Stimulated activated CD4-positive, alpha-beta T cell treated with anti-CD3 and anti-CD28 coated beads, Interleukin-4, amount 100 ng/mL, for 48 hours (primary cell): ENCODE measurements at regions not wholly inside any gene's neighbourhood (a gene's known extent, or its start where the extent isn't known, plus 50 kb on each side); places are given as distances from the start of the nearest gene placed in this dataset.

ENCODE experiments used
- DNase-seq, 2 donors: peaks; one replicate each; pipeline ENCODE4 v3.0.0-alpha.2; 2020; ENCODE audit warnings: low read depth in 2 of 2

DNA sequence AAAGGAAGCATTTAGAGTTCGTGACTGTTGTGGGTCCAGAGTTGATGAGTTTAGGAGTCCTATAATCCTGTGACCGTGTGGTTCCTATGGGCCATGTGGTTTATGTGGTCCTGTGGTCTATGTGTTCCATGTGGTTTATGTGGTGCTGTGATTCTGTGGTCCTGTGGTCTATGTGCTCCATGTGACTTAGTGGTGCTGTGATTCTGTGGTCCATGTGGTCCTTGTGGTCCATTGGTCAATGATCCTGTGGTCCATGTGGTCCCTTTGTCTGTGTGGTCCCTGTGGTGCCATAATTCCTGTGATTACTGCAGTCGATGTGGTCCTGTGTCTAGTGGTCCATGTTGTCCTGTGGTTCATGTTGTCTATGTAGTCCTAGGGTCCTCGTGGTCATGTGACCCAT lies 167.3 kb downstream of the TMEM18 start:
- DNase-seq: no peak

- no peak for DNase-seq
Observed at GRCh38 chr2:508121-508520, 169.1 kb downstream of the TMEM18 start.

DNA sequence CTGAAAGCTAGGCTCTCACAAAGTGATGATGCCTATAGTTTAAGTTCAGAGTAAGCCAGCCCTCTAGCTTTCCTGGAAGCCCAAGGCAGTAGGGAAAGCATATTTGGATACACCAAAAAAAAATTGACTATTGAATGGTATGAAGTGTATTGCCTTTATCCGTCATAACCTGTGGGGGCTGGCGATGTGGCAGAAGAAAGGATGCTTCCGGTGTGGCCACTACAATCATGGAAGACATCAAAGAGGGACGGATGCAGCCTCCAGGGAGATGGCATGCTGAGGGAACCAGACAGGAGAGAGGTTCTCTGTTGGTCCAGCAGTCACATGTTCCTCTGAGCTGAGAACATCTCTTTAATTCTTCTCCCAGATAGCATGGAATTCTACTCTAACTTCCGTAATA lies 170.3 kb downstream of the TMEM18 start:
- no peak for DNase-seq

- no peak for DNase-seq
Observed at GRCh38 chr2:506451-506850, 170.8 kb downstream of the TMEM18 start.

DNA sequence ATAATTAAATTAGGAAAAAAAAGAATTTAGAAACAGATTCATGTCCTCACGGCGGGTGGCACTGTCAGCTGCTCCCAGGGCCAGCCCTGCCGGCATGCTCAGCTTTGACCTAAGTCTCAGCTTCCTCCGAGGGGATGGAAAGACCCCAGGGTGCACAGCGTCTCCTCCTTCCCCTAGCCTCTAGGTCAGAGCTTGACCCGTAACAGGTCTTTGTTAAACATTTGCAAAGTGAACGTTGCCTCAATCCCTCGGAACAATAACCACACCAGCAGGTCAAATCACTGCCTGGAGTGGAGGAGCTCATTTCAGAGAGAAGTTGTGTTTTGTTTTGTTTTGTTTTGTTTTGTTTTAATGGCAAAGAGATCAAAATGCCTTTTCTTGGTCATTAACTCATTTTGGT lies 171.3 kb downstream of the TMEM18 start:
- no peak for DNase-seq

DNA sequence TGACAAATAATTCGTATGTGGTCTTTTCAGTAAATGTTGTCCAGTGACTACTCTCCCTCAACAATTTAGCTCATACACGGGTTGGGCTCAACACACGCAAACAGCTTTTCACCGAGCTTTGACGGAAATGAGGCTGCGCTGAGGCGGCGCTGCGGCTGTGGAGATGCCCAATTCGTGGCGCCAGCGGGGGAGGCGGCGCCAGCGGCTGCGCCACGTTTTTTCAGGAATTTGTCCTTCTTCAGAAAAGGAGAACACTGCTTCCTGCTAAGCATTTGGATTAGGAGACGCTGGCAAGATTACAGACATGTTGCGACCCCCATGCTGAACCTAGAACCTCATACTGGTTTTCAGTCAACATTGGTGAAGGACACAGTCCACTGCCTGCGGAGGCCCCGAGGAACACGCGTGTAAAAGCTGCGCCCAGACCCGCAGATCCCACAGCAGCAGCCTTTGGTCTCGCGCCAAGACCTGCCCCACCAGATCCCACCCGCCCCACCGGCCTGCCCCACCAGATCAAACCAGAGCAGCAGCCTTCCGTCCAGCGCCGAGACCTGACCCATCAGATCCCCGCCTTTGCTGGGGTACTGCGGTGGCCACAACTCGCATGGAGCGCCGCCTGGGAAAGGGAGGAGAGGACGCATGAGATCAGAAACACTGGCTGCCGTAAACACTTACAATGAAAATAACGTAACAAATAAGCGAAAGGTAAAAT lies 173.8 kb downstream of the TMEM18 start:
- DNase-seq: no peak

- DNase-seq: no peak
Observed at GRCh38 chr2:502831-503230, 174.4 kb downstream of the TMEM18 start.

- no peak for DNase-seq
Observed at GRCh38 chr2:501667-502066, 175.5 kb downstream of the TMEM18 start.

GRCh38 chr2:501130-501529 lies 176.1 kb downstream of the TMEM18 start:
- no peak for DNase-seq

- no peak for DNase-seq
Observed at GRCh38 chr2:499726-500125, 177.5 kb downstream of the TMEM18 start.

GRCh38 chr2:498493-499178 lies 178.6 kb downstream of the TMEM18 start:
- DNase-seq: no peak

DNA sequence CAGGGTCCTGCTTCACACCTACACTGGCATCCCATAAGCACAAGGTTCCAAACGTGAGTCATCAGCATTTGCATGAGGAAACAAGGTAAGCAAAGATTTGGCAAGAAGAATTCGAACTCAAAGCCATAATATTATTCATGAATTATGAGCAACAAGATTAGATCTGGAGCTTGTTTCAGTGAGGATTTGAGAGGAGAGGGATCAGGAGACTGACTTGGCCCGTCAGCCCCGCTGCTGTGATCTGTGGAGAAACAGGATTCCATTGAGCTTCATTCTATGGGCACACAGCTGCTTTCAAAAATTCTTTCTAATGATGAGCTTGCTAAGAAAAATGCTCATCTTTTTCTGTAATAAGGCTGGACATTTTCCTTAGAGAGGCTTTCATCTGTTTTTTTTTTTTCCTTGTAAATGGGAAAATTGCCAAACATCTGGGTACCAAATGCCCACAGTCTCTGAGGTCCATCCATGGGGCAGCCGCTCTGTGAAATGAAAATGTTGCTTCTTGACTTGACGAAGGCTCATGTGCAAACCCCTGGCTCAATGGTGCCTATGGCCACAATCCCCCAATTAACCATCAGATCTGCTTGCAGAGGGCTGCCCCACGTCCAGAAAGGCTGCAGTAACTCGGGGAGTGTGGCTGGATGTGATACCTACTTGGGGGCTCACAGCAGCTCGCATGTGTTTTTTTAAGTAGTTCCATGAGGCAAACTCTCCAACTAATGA lies 179.3 kb downstream of the TMEM18 start:
- no peak for DNase-seq

DNA sequence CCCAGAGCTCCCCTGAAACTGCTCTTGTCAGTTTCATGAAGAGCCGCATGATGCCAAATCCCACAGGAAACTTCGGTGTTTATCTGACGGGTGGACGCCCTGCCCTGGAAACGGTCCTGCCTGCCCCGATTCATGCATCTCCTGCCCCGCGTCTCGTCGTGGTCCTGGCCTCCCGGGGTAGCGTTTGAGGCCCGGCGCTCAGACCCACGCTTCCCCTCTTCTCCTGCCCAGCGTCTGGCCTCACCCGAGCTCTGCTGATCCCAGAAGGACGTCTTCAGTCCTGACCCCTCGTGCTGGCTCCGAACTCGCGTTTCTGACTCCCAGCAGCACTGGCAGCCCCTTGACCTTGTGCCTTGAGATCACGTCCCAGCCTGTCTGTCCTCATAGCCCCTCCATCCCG lies 180.5 kb downstream of the TMEM18 start:
- DNase-seq: no peak

DNA sequence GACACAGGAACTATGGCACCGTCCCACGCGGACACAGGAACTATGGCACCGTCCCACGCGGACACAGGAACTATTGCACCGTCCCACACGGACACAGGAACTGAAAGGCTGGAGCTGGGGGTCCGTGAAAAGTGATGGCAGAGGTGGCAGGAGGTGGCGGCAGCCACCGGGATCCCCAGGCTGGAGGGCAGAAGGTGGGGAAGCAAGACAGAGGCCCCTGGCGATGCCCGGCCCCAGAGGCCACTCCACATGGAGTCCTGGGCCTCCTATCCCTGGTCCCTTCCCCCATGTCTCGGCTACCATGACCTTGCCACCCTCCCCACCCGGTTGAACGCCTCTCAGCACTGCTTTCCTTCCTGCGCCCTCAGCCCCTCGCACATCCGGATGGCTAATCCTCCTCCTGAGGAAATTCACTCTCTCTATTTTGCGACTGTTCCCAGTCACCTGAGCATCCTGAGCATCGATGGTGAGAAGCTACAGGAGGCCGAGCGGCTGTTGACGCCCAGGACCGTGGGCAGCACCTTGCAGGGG lies 181.4 kb downstream of the TMEM18 start:
- DNase-seq: no peak

GRCh38 chr2:494853-495252 lies 182.4 kb downstream of the TMEM18 start:
- no peak for DNase-seq

DNA sequence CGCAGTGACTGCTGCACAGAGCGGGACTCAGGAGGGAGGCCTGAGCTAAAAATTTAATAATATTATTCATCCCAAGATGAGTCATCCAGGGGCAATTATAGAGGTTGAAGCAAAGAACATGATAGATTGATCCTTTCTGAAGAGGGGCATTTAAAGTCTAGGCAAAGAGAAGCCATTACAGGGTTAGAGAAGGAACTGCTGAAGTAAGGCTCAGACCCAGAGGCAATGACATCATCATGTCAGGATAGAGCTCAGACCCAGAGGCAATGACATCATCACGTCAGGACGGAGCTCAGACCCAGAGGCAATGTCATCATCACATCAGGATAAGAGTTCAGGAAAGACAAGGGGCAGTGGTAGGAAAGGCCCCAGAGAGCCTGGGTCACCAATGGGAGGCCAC lies 184.0 kb downstream of the TMEM18 start:
- DNase-seq: no peak

GRCh38 chr2:492178-492577 lies 185.0 kb downstream of the TMEM18 start:
- no peak for DNase-seq

DNA sequence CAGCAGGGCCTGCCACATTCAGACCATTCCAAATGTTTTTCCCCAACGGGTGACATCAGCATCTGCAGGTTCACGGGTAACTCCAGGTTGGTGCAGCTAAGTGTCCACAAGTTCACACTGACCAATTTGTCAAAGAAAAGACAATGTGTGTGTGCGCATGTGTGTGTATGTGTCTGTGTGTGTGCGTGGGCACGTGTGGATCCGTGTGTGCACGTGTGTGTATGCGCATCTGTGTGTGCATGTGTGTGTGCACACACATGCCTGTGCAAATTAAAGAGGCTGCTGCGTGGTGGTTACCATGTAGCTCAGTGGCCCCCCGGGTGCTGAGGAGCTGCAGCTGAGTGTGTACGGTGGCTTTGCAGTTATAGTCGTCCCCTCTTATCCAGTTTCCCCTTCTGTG lies 187.4 kb downstream of the TMEM18 start:
- no peak for DNase-seq

- DNase-seq: no peak
Observed at GRCh38 chr2:489084-489483, 188.1 kb downstream of the TMEM18 start.

DNA sequence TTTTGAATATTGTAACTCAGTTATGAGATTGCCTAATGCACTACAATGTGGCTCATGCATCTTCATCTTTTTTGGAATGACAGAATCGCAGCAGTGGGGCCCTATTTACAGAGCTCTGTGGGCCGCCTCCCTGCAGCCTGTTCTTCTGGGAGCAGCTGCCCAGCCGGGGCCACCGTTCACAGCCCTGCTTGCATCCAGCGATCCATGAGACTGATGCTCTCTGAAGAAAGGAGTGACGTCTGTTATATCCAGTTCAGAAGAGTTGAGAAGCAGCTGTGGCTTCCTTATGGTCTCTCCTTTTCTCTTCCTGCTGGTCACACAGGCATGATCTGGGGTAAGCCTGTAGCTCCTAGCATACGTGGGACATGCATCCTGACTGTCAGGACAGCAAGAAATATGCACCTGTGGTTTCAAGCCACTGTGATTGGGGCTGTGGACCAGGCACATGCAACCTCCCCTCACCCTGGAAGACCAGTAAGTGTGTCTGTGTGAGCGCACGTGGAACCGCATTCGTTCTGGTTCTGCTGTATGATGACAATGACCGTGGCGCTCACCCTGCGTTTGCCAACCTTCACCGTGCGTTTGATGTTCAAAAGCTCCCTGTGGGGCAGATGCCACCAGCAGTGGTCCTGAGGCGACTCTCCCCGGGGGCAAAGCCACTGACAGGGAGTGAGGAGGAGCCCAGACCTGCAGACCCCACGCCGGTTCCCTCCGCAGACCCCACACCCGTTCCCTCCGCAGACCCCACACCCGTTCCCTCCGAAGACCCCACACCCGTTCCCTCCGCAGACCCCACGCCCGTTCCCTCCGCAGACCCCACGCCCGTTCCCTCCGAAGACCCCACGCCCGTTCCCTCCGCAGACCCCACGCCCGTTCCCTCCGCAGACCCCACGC lies 189.8 kb downstream of the TMEM18 start:
- no peak for DNase-seq

DNA sequence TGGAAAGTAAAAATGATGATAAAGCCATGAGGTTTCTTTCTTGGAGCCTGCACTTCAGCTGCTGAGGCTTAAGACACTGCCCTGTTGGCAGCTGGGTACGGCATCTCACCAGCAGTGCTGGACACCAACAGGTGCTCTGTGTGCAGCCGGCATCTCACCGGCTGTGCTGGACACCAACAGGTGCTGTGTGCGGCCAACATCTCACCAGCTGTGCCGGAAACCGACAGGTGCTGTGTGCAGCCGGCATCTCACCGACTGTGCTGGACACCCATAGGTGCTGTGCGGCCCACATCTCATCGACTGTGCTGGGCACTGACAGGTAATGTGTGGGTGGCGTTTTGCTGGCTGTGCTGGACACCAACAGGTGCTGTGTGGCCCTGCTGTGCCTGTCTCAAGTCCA lies 190.8 kb downstream of the TMEM18 start:
- no peak for DNase-seq

DNA sequence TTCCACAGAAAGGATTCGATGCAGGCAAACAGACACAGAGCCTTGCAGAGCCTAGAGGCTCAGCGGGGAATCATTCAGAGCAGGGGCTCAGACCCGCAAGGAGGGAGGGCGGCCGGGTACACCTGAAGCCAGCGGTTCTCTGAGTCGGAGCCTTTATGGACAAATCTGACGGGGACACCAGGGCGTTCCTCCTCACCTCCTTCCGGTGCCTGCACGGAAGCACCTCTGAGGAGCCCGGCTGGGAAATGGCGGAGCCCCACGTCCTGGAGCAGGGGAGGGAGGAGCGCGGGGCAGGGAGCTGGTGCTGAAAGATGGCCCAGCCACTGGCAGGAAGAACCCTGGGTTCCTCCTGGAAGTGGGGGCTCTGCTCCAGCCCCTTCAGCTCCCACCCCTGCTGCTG lies 193.5 kb upstream of the ALKAL2 start:
- DNase-seq: no peak
